ENCODE measurements at regions not wholly inside any gene's neighbourhood (a gene's known extent, or its start where the extent isn't known, plus 50 kb on each side); places are given as distances from the start of the nearest gene placed in this dataset.

- peak; percentile 14 to 27 for DNase-seq
These were observed 77.2 kb upstream of the EPHA7 start for GRCh38 chr6:93496548-93496947.

- DNase-seq, result no peak
These were observed 74.7 kb upstream of the EPHA7 start for GRCh38 chr6:93494057-93494456.

- no peak for DNase-seq
These were observed 55.4 kb upstream of the EPHA7 start for GRCh38 chr6:93474733-93475179.

GRCh38 chr6:93471281-93471680, 51.9 kb upstream of the EPHA7 start:
- DNase-seq, result no peak
